ENCODE measurements at regions not wholly inside any gene's neighbourhood (a gene's known extent, or its start where the extent isn't known, plus 50 kb on each side); places are given as distances from the start of the nearest gene placed in this dataset.

- Histone ChIP-seq H3K79me2 (ENCODE audit: control insufficient read depth, insufficient read depth, low read length) (no peaks in the 10 kb centered on the region), H3K9me1 (replicated peaks; ENCODE audit: control insufficient read depth, extremely low read depth, insufficient read depth, low read length) (no peaks in the 10 kb centered on the region), H3K4me3 (replicated peaks in 1 of 3; ENCODE audit: insufficient read depth in 1 of 3, low read depth in 1 of 3, low read length in 3 of 3) (no peak overlapping the region), H3K9me3 (replicated peaks; ENCODE audit: control insufficient read depth, insufficient read depth, low read length) (peaks cover 3% of the 10 kb centered on the region), H3K4me2 (ENCODE audit: insufficient read depth, low read length) (no peak overlapping the region), H3K36me3 (ENCODE audit: control insufficient read depth in 2 of 2, extremely low read depth in 1 of 2, insufficient read depth in 2 of 2, low read length in 2 of 2) (no peaks in the 10 kb centered on the region), H3K27me3 (ENCODE audit: control insufficient read depth in 2 of 2, insufficient read depth in 2 of 2, low read length in 2 of 2) (no peaks in the 10 kb centered on the region), H2AFZ (ENCODE audit: low read depth, low read length) (no peak overlapping the region), H4K20me1 (replicated peaks; ENCODE audit: control insufficient read depth, extremely low read depth, insufficient read depth, low read length) (no peaks in the 10 kb centered on the region), H3K27ac (ENCODE audit: insufficient read depth, low read depth, low read length) (no peak overlapping the region), H3K4me1 (ENCODE audit: control insufficient read depth, extremely low read depth, insufficient read depth, low read length) (no peaks in the 10 kb centered on the region), H3K9ac (replicated peaks; ENCODE audit: extremely low read depth, insufficient read depth, low read length) (no peak overlapping the region)
- ChIA-PET CTCF (no interaction called here), POLR2A (no interaction called here)
- FAIRE-seq: no peak
- intact Hi-C loops (cut with micrococcal nuclease): no loop called here
- dilution Hi-C loops (cut with MboI; ENCODE audit: extremely low pct_ligation_motif_present, low sequenced_read_pairs): no loop called here
- no peak for TF ChIP-seq CTCF (IDR thresholded peaks at IDR 0.05; ENCODE audit: extremely low read depth in 1 of 2, insufficient read depth in 1 of 2, low read depth in 1 of 2, low read length in 2 of 2)
- no peak for TF ChIP-seq JUN (IDR thresholded peaks at IDR 0.05; ENCODE audit: borderline replicate concordance, insufficient read depth, insufficient read length, low read depth)
- TF ChIP-seq POLR2A (IDR thresholded peaks at IDR 0.05; ENCODE audit: low read depth, low read length): no peak
- TF ChIP-seq EZH2 (IDR thresholded peaks at IDR 0.05; ENCODE audit: borderline replicate concordance, low read depth, low read length, severe bottlenecking): no peak
- no peak for TF ChIP-seq POLR2AphosphoS5 (IDR thresholded peaks at IDR 0.05; ENCODE audit: insufficient read depth, low read depth, low read length)
- no peak for TF ChIP-seq MAX (IDR thresholded peaks at IDR 0.05; ENCODE audit: insufficient read depth, insufficient read length)
- no peak for TF ChIP-seq FOS (IDR thresholded peaks at IDR 0.05; ENCODE audit: borderline replicate concordance, insufficient read depth, low read length)
- no peak for TF ChIP-seq MYC (IDR thresholded peaks at IDR 0.05; ENCODE audit: low read depth, low read length)
- TF ChIP-seq GATA2 (IDR thresholded peaks at IDR 0.05; ENCODE audit: insufficient read depth, insufficient read length, low read depth, low read length): no peak
- no peak for DNase-seq (ENCODE audit: low read depth, low spot score)
- BruUV-seq (replicated peaks): no TSS peak
Observed at GRCh38 chr4:24026596-24026995, 136.7 kb upstream of the PPARGC1A start.

All from endothelial cell of umbilical vein (primary cell).